ENCODE measurements at regions not wholly inside any gene's neighbourhood (a gene's known extent, or its start where the extent isn't known, plus 50 kb on each side); places are given as distances from the start of the nearest gene placed in this dataset.

DNA sequence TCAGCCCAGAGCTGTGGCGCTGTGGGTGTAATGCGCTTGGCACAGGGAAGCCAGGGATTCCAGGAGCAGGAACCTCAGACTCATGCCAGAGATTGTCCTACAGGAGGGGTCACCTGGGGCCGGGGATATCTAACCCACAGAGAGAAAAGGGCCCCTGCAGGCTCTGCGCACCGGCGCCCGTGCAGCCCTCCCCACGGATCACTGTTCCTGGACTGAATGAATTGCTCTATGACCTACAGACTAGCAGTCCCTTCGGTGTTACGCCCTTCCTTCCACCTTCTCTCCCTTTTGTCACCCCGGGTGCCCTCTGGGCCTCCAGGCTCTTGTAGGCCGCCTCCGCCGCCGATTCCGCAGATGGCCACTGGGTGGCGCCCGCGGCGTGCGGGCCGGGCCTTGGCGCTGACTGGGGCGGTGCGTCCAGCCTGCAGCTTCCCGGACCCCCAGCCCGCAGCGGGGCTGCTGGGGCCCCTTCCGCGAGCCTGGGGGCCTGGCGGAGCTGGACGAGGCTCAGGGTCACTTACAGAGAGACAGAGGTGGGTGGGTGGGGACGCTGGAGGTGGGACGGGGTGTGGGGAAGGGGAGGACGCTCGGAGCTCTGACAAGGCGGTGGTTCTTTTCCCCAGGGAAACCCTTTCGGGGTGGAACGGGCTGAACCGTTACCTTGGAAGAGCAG, 101.3 kb downstream of the IER5 start:
- no peak for TF ChIP-seq ZNF561 (tag by site-specific recombination; IDR thresholded peaks at IDR 0.05; ENCODE audit: borderline replicate concordance)
- no peak for TF ChIP-seq ZNF768 (tag by site-specific recombination; IDR thresholded peaks at IDR 0.05)
